ENCODE measurements at regions not wholly inside any gene's neighbourhood (a gene's known extent, or its start where the extent isn't known, plus 50 kb on each side); places are given as distances from the start of the nearest gene placed in this dataset.
A peak's percentile ranks its signal among the peaks of the same experiment; 100 is the strongest.

DNA sequence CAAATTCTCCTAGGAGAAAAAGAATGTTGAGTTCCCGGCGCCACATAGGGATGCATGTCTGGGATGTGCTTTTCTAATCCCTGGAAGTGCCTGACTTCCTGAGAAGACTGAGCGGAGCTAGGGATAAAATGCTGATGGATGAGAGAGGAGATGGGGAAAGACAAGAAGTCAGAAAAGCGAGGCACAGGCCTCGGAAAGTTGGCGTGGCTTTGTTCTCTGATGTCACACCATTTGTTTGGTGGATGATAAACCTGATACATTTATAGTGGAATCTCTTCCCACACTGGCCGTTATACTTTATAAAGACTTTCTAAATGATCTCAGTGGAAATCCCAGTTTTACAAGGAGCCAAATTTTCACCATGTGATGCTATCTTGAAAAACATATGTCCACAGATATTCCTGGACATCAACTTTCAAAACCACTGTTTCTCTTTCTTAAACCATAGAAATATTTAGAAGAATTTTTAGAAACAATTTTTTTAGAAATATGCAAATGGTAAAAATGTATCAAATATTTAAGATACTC, 188.8 kb upstream of the SVIL start:
- TF ChIP-seq, protein P1, sequence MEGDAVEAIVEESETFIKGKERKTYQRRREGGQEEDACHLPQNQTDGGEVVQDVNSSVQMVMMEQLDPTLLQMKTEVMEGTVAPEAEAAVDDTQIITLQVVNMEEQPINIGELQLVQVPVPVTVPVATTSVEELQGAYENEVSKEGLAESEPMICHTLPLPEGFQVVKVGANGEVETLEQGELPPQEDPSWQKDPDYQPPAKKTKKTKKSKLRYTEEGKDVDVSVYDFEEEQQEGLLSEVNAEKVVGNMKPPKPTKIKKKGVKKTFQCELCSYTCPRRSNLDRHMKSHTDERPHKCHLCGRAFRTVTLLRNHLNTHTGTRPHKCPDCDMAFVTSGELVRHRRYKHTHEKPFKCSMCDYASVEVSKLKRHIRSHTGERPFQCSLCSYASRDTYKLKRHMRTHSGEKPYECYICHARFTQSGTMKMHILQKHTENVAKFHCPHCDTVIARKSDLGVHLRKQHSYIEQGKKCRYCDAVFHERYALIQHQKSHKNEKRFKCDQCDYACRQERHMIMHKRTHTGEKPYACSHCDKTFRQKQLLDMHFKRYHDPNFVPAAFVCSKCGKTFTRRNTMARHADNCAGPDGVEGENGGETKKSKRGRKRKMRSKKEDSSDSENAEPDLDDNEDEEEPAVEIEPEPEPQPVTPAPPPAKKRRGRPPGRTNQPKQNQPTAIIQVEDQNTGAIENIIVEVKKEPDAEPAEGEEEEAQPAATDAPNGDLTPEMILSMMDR (IDR thresholded peaks at IDR 0.05): no peak
- no peak for TF ChIP-seq POLR2A (IDR thresholded peaks at IDR 0.05)
- TF ChIP-seq POLR2AphosphoS5 (IDR thresholded peaks at IDR 0.05): no peak
- TF ChIP-seq EP300 (IDR thresholded peaks at IDR 0.05): no peak
- H3K27ac ChIP-seq: no peak overlapping the region
- H3K9me3 ChIP-seq: no peaks in the 10 kb centered on the region
- H3K4me1 ChIP-seq: peaks cover 0 to 6% (median 0%) of the 10 kb centered on the region in 4 donors
- no peak overlapping the region for H3K4me3 ChIP-seq
- no peaks in the 10 kb centered on the region for H3K27me3 ChIP-seq
- ATAC-seq (ENCODE audit: low FRiP score in 2 of 2) (no peak), DNase-seq (no peak)
- H3K36me3 ChIP-seq: no peaks in the 10 kb centered on the region
- 58 to 83% methylated on average over 7 of the region's 7 CpGs for WGBS, 2 donors

DNA sequence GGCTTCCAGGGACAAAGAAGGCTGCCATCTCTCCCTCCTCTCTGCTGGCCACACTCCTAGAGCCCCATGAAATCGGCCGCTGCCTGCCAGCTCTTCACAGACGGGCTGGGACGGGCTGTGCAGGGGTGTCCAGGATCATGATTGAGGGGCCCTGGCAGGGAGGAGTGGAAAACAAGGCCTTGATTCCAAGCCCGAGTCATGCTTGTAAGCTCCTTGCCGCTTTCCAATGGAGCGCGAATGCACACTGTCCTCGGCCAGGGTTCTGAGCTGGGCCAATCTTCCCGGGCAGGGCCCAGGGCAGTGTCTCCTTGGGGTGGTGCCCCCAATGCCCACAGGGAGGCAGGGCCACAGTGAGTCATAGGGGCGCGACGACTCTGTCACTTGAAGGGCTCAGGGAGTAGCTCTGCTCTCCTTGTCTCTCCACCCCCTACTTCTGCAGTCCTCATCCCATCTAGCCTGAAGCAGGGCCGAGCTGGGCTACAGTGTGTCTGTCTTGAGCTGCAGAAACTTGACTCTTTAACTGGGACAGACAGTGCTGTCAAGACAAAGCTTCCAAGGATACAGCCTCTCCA, 186.2 kb upstream of the SVIL start:
- TF ChIP-seq, protein P1 (IDR thresholded peaks at IDR 0.05): no peak
- TF ChIP-seq EP300 (IDR thresholded peaks at IDR 0.05) (no peak), POLR2A (IDR thresholded peaks at IDR 0.05) (no peak), POLR2AphosphoS5 (IDR thresholded peaks at IDR 0.05) (no peak)
- Histone ChIP-seq H3K4me3 (no peak overlapping the region), H3K36me3 (no peaks in the 10 kb centered on the region), H3K27me3 (no peaks in the 10 kb centered on the region), H3K4me1 (no peaks in the 10 kb centered on the region), H3K27ac (no peak overlapping the region), H3K9me3 (no peaks in the 10 kb centered on the region)
- peak; percentile 23 to 68 for ATAC-seq (ENCODE audit: low FRiP score in 2 of 2)
- peak in 1 of 2 donors; percentile 37 for DNase-seq
- 85 to 91% methylated on average over 9 to 14 of the region's 14 CpGs for WGBS, 2 donors

DNA sequence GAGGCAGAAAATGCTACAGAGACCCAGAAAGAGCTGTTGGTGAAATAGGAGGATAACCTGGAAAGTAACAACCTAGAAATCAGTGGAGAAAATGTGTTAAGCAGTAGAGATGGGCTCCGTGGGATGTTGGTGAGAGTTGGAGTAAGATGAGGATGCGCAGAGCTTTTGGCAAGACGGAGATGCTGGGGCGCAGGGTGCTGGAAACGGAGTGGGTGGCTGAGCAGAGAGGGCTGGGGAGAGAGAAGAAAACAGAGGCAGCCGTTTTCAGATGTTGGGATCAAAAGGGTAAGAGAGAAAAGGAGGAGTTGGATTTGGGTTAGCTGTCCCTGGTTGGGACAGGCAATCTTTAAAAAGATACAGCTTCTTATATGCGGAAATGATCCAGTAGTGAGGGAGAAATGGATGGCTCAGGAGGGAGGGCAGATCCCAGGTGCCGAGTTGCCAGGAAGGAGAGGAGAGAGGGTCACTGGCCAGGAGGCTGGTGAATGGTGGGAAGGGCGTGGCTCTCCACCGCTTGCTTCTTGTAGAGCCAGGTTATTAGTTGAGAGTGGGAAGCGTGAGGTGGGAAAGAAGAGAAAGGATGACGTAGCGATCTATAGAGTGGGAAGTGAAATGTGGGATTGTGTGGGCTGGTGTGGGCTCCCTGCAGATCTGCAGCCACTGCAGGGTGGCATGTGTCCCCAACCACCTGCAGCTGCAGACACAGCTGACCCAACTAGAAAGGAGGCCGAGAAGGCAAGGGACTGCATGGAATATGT, 182.2 kb upstream of the SVIL start:
- 87 to 90% methylated on average over 14 of the region's 14 CpGs for WGBS, 2 donors
- Histone ChIP-seq H3K36me3 (no peaks in the 10 kb centered on the region), H3K27ac (no peak overlapping the region), H3K9me3 (no peaks in the 10 kb centered on the region), H3K4me3 (no peak overlapping the region), H3K4me1 (peaks cover 0 to 5% (median 2%) of the 10 kb centered on the region in 4 donors), H3K27me3 (no peaks in the 10 kb centered on the region)
- ATAC-seq (ENCODE audit: low FRiP score in 2 of 2) (no peak), DNase-seq (no peak)
- TF ChIP-seq EP300 (IDR thresholded peaks at IDR 0.05) (no peak), POLR2A (IDR thresholded peaks at IDR 0.05) (no peak), POLR2AphosphoS5 (IDR thresholded peaks at IDR 0.05) (no peak)
- TF ChIP-seq, protein P1 (IDR thresholded peaks at IDR 0.05): no peak

DNA sequence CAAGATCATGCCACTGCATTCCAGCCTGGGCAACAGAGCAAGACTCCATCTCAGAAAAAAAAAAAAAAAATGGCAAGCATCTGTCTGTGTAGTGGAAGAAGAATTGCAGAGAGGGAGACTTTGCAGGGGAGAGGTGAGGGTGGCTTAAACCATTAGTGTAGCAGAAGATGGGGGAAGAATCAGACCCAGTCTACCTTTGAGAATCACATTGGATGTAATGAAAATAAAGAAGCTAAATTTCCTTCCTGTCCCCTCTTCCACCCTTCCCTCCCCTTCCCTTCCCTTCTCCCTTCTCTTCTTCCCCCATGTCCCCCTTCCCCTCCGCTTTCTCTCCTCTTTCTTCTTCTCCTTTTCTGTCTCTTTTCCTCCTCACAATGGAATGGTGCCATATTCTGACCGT, 180.8 kb upstream of the SVIL start:
- Histone ChIP-seq H3K36me3 (no peaks in the 10 kb centered on the region), H3K27ac (no peak overlapping the region), H3K27me3 (no peaks in the 10 kb centered on the region), H3K4me3 (no peak overlapping the region), H3K4me1 (peaks cover 0 to 9% (median 5%) of the 10 kb centered on the region in 4 donors), H3K9me3 (no peaks in the 10 kb centered on the region)
- DNase-seq (no peak), ATAC-seq (ENCODE audit: low FRiP score in 2 of 2) (no peak)
- no peak for TF ChIP-seq POLR2AphosphoS5 (IDR thresholded peaks at IDR 0.05)
- TF ChIP-seq POLR2A (IDR thresholded peaks at IDR 0.05): no peak
- TF ChIP-seq, protein P1 (IDR thresholded peaks at IDR 0.05): no peak
- no peak for TF ChIP-seq EP300 (IDR thresholded peaks at IDR 0.05)
- 83 to 87% methylated on average over 2 of the region's 2 CpGs for WGBS, 2 donors
